SU-DHL-6 (cell line): ENCODE measurements at regions not wholly inside any gene's neighbourhood (a gene's known extent, or its start where the extent isn't known, plus 50 kb on each side); places are given as distances from the start of the nearest gene placed in this dataset.

Experiments used
- EZH2phosphoT487 ChIP-seq: fragments of 200-600 bp; sonication (generic), shearing (Covaris generic); conservative IDR thresholded peaks from 2 replicates; pipeline ENCODE4 v1.6.1; 2018; ENCODE audit warnings: mild to moderate bottlenecking, antibody characterized with exemption, low read length, moderate library complexity, mixed read lengths
- TF ChIP-seq, protein P1 (sequence below): fragments of 200-600 bp; sonication (generic); IDR thresholded peaks from one replicate; pipeline ENCODE4 v1.5.1; 2017; ENCODE audit warnings: antibody characterized with exemption, mild to moderate bottlenecking, low read length, moderate library complexity; ENCODE audit not compliant: insufficient read depth, poor library complexity, severe bottlenecking

DNA sequence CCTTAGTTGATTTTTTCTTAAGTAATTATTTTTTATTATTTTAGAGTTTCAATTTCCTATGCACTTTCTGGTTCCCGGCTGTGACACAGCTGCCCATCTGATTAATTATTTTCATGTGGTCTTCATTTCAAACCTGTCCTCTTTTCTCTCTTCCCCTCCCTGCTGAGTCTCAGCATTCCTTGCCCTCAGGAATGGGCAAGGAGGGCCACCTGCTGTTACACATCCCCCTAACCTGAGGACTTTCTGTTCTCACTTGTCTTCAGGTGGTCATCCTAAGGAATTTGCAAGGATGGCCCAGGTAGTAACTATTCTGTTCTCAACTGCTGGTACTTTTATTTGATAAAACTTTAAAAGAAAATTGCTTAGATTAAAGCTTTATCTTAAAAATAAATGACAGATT is 545.0 kb downstream of the OTOL1 start:
- TF ChIP-seq, protein P1, sequence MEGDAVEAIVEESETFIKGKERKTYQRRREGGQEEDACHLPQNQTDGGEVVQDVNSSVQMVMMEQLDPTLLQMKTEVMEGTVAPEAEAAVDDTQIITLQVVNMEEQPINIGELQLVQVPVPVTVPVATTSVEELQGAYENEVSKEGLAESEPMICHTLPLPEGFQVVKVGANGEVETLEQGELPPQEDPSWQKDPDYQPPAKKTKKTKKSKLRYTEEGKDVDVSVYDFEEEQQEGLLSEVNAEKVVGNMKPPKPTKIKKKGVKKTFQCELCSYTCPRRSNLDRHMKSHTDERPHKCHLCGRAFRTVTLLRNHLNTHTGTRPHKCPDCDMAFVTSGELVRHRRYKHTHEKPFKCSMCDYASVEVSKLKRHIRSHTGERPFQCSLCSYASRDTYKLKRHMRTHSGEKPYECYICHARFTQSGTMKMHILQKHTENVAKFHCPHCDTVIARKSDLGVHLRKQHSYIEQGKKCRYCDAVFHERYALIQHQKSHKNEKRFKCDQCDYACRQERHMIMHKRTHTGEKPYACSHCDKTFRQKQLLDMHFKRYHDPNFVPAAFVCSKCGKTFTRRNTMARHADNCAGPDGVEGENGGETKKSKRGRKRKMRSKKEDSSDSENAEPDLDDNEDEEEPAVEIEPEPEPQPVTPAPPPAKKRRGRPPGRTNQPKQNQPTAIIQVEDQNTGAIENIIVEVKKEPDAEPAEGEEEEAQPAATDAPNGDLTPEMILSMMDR = no peak
- no peak for TF ChIP-seq EZH2phosphoT487
